ENCODE measurements at regions not wholly inside any gene's neighbourhood (a gene's known extent, or its start where the extent isn't known, plus 50 kb on each side); places are given as distances from the start of the nearest gene placed in this dataset.

DNA sequence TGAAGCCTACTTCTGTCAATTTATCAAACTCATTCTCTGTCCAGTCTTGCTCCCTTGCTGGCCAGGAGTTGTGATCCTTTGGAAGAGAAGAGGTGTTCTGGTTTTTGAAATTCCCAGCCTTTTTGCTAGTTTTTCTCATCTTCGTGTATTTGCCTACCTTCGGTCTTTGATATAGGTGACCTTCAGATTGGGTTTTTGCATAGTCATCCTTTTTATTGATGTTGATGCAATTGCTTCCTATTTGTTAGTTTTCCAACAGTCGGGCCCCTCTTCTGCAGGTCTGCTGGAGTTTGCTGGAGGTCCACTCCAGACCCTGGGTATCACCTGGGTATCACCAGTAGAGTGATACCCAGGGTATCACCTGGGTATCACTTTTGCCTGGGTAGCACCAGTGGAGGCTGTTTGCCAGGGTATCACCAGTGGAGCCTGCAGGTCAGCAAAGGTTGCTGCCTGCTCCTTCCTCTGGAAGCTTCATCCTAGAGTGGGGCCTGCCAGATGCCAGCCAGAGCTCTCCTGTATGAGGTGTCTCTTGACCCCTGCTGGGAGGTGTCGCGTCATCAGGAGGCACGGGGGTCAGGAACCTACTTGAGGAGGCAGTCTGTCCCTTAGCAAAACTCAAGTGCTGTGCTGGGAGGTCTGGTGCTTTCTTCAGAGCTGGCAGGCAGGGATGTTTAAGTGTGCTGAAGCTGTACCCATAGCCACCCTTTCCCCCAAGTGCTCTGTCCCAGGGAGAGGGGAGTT, 684.2 kb downstream of the PCDH18 start:
- no peak for TF ChIP-seq CTCF (IDR thresholded peaks at IDR 0.05 in 4 of 5, conservative IDR thresholded peaks at IDR 0.05 in 1 of 5)
- TF ChIP-seq POLR2A (IDR thresholded peaks at IDR 0.05): no peak
